Fibroblast of the aortic adventitia (primary cell): ENCODE measurements at regions not wholly inside any gene's neighbourhood (a gene's known extent, or its start where the extent isn't known, plus 50 kb on each side); places are given as distances from the start of the nearest gene placed in this dataset.

ENCODE experiments used
- DNase-seq: peaks from one replicate; pipeline ENCODE4 v3.0.0-alpha.2; 2010; ENCODE audit warnings: low read depth
- H3K4me3 ChIP-seq: 2 replicates; pipeline ENCODE4 v1.5.1; 2011; ENCODE audit warnings: low read depth, mild to moderate bottlenecking, control low read depth, low read length, moderate library complexity
- TF ChIP-seq, protein P1 (sequence below): IDR thresholded peaks from 2 replicates; pipeline ENCODE4 v1.5.1; 2011; ENCODE audit warnings: mild to moderate bottlenecking, low read length, control low read depth, inconsistent platforms; ENCODE audit not compliant: insufficient read depth

DNA sequence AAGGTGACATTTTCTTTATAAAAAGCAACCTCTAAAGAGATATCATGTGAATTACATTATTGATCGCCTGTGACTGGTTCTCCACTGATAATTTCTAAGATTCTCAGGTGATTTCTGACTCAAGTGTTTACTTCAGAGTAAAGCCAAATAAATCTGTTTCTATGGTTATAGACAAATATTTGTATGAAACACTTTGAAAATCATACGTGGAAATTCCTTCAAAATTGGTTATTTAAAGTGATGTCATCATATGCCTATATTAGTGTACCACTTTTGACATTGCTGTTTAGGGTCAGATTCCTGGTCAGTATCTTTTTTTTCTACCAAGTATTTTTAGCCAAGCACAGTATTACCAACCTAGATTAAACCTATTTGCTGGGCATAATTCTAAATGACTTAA is 881.3 kb upstream of the FAM98A start:
- TF ChIP-seq, protein P1, sequence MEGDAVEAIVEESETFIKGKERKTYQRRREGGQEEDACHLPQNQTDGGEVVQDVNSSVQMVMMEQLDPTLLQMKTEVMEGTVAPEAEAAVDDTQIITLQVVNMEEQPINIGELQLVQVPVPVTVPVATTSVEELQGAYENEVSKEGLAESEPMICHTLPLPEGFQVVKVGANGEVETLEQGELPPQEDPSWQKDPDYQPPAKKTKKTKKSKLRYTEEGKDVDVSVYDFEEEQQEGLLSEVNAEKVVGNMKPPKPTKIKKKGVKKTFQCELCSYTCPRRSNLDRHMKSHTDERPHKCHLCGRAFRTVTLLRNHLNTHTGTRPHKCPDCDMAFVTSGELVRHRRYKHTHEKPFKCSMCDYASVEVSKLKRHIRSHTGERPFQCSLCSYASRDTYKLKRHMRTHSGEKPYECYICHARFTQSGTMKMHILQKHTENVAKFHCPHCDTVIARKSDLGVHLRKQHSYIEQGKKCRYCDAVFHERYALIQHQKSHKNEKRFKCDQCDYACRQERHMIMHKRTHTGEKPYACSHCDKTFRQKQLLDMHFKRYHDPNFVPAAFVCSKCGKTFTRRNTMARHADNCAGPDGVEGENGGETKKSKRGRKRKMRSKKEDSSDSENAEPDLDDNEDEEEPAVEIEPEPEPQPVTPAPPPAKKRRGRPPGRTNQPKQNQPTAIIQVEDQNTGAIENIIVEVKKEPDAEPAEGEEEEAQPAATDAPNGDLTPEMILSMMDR: no peak
- H3K4me3 ChIP-seq: no peak overlapping the region
- DNase-seq: no peak

DNA sequence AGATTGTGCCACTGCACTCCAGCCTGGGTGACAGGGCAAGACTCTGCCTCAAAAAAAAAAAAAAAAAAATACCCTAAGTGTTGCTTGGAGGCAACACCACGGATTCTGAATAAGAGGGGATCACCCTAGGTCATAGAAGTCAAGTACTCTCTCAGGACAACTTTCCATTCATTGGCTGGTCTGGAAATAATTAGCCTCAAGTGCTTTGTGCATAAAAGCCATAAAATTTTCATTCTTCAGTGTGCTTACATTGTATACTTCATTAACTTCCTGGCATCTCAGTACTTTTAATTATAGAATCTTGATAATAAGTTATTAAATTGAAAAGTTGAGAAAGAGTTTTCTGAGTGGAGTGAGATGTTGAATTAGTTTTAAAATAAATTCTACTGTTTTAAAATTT is 876.1 kb upstream of the FAM98A start:
- DNase-seq: no peak
- no peak overlapping the region for H3K4me3 ChIP-seq
- TF ChIP-seq, protein P1: no peak

DNA sequence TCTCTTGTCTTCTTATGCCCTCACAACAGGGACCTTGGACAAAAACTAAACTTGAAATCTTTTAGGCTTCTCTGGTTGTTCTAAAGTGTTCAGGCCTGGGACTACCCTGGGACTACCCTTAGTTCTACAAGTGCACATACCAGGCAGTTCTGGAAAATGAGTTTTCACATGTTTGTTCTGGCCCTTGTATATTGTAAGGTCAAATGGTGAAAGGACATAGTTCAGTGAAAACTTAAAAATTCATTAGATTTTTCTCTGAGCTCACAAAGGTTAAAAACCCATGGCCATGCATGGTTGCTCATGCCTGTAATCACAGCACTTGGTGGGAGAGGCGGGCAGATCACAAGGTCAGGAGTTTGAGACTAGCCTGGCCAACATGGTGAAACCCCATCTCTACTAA is 875.5 kb upstream of the FAM98A start:
- H3K4me3 ChIP-seq: no peak overlapping the region
- DNase-seq: no peak
- TF ChIP-seq, protein P1: no peak

DNA sequence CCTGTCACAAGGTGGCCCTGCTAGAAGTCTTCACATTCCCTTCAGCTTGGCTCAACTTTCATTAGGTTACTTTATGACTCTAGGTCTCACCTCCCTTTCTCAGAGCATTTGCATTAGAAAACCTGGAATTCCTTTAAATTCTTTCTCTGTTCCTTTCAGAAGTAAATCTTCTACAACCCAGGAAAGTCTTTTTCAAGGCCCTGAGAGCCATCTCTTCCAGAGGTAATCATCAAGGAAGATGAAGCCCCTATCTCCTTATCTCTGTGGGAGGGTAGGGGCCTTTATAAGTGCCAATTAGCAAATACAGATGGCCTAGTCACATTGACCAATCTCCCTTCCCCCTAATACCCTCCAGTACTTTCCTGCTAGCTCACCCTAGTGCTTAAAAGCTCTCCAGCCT is 848.0 kb upstream of the FAM98A start:
- DNase-seq: no peak
- TF ChIP-seq, protein P1: no peak
- no peak overlapping the region for H3K4me3 ChIP-seq

DNA sequence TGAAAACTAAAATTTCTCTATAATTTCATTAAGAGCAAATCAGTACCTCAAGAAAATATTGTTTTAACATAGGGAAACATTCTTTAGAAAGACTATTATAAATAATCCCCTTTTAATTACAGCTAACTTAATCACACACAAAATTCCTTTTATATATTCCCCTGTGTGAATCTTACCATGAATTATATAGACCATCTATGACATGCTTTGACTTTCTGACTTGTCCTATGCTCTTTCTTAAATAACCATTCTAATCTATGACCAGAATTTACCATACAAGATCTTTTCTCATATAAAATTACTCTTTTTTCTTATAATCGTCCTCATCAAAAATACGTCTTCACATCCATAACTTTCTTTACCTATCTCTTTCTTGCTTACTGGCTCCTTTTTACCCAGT is 824.2 kb upstream of the FAM98A start:
- no peak overlapping the region for H3K4me3 ChIP-seq
- no peak for DNase-seq
- TF ChIP-seq, protein P1: no peak

DNA sequence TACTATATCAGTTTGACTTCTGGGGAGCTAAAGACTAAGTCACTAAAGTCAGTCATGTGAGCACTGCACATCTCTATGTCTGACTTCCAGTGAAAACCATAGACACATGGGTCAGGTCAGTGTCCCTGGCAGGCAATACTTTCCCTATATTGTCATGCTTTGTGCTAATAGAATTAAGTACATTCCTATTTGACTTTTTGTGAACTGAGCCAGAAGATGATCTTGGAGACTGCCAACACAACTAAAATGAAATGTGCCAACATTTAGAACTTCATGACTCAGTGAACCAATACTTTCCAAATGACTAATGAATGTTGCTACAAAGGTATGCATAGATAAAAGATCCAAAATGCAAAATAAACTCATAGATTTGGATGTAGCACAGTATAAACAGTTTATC is 820.8 kb upstream of the FAM98A start:
- DNase-seq: no peak

DNA sequence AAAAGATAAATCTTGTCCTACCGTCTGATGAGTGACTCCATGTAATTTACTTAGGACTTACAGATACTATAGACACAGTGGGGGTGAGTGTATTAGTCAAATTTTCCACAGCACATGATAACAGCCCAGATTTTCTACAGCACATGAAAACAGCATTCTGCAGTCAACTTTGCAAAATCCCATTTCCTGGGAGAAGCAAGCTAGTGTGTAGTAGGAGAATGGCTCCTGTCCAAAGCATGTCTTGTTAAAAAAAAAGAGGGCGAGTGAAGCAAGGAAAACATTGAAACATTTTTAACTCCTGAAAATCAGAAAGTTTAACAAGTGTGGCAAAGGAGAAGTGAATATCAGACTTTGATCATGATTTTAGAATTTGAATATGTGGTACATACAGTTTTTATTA is 817.8 kb upstream of the FAM98A start:
- DNase-seq: no peak
- TF ChIP-seq, protein P1: no peak
- H3K4me3 ChIP-seq: no peak overlapping the region

More for the DNA sequence above, 820.8 kb upstream of the FAM98A start:
- TF ChIP-seq, protein P1: no peak
- H3K4me3 ChIP-seq: no peak overlapping the region
